GM23338 (cell line): ENCODE measurements at regions not wholly inside any gene's neighbourhood (a gene's known extent, or its start where the extent isn't known, plus 50 kb on each side); places are given as distances from the start of the nearest gene placed in this dataset. TPM values are rescaled to one million over a fixed set of nuclear protein-coding genes. Genes with fewer than 3 reads are reported as not detected.

ENCODE experiments used
- EZH2 ChIP-seq: fragments of 200-600 bp; sonication (generic); IDR thresholded peaks from one replicate; pipeline ENCODE4 v1.8.0; 2017; ENCODE audit warnings: antibody characterized with exemption, mild to moderate bottlenecking, low read depth; ENCODE audit not compliant: unreplicated experiment
- JUNB ChIP-seq: IDR thresholded peaks from one replicate; pipeline ENCODE4 v1.6.1; 2016; ENCODE audit warnings: antibody characterized with exemption; ENCODE audit not compliant: unreplicated experiment
- NANOG ChIP-seq: IDR thresholded peaks from 2 replicates; pipeline ENCODE4 v1.6.1; 2016; ENCODE audit warnings: antibody characterized with exemption, borderline replicate concordance
- POLR2AphosphoS5 ChIP-seq: IDR thresholded peaks from 2 replicates; pipeline ENCODE4 v1.6.1; 2016; ENCODE audit warnings: antibody characterized with exemption, low read depth
- STAT1 ChIP-seq: IDR thresholded peaks from one replicate; pipeline ENCODE4 v1.6.1; 2016; ENCODE audit warnings: antibody characterized with exemption; ENCODE audit not compliant: unreplicated experiment
- ZNF114 ChIP-seq: fragments of 250-450 bp; sonication (Bioruptor Pico); IDR thresholded peaks from 2 replicates; pipeline ENCODE4 v1.5.0; 2020; ENCODE audit warnings: mild to moderate bottlenecking, moderate library complexity
- microRNA counts: library from miRNA; unstranded; fragments of <30 nt; microRNA quantifications from one replicate; lab custom pipeline; 2017
- microRNA-seq: library from miRNA; unstranded; fragments of <30 nt; microRNA quantifications from one replicate; pipeline ENCODE4, GENCODE V29; 2017
- small RNA-seq: library from RNA; depleted of rRNA; stranded (forward); fragments of <200 nt; gene quantifications from one replicate; pipeline ENCODE3, GENCODE V24; 2014; ENCODE audit warnings: low replicate concordance
- TF ChIP-seq, protein P1 (sequence below): fragments of 250-450 bp; sonication (Bioruptor Pico); IDR thresholded peaks from 2 replicates; pipeline ENCODE4 v1.5.0; 2020; ENCODE audit warnings: mild to moderate bottlenecking, moderate library complexity
- TF ChIP-seq, protein P2 (sequence below), 2 experiments: fragments of 200-600 bp in 1 of 2; sonication (generic) in 1 of 2; conservative IDR thresholded peaks; 2 replicates each; pipeline versions ENCODE4 v1.5.1 to v1.6.1; 2016 to 2017; ENCODE audit warnings: antibody characterized with exemption in 2 of 2, low read depth in 2 of 2, mild to moderate bottlenecking in 2 of 2, moderate library complexity in 1 of 2

DNA sequence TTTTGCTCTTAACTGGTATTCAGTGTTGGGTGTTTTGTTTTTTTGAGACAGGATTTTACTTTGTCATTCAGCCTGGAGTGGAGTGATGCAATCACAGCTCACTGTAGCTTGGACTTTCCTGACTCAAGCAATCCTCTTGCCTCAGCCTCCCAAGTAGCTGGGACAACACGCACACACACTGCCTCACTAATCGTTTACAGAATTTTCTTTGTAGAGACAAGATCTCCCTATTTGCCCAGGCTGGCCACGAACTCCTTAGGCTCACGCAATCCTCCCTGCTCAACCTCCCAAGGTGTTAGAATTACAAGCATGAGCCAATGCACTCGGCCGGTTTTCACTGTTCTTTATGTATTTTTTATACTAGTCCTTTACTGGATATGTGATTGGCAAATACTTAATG lies 51.0 kb upstream of the IGLL5 start (continued):
- TF ChIP-seq, protein P1, sequence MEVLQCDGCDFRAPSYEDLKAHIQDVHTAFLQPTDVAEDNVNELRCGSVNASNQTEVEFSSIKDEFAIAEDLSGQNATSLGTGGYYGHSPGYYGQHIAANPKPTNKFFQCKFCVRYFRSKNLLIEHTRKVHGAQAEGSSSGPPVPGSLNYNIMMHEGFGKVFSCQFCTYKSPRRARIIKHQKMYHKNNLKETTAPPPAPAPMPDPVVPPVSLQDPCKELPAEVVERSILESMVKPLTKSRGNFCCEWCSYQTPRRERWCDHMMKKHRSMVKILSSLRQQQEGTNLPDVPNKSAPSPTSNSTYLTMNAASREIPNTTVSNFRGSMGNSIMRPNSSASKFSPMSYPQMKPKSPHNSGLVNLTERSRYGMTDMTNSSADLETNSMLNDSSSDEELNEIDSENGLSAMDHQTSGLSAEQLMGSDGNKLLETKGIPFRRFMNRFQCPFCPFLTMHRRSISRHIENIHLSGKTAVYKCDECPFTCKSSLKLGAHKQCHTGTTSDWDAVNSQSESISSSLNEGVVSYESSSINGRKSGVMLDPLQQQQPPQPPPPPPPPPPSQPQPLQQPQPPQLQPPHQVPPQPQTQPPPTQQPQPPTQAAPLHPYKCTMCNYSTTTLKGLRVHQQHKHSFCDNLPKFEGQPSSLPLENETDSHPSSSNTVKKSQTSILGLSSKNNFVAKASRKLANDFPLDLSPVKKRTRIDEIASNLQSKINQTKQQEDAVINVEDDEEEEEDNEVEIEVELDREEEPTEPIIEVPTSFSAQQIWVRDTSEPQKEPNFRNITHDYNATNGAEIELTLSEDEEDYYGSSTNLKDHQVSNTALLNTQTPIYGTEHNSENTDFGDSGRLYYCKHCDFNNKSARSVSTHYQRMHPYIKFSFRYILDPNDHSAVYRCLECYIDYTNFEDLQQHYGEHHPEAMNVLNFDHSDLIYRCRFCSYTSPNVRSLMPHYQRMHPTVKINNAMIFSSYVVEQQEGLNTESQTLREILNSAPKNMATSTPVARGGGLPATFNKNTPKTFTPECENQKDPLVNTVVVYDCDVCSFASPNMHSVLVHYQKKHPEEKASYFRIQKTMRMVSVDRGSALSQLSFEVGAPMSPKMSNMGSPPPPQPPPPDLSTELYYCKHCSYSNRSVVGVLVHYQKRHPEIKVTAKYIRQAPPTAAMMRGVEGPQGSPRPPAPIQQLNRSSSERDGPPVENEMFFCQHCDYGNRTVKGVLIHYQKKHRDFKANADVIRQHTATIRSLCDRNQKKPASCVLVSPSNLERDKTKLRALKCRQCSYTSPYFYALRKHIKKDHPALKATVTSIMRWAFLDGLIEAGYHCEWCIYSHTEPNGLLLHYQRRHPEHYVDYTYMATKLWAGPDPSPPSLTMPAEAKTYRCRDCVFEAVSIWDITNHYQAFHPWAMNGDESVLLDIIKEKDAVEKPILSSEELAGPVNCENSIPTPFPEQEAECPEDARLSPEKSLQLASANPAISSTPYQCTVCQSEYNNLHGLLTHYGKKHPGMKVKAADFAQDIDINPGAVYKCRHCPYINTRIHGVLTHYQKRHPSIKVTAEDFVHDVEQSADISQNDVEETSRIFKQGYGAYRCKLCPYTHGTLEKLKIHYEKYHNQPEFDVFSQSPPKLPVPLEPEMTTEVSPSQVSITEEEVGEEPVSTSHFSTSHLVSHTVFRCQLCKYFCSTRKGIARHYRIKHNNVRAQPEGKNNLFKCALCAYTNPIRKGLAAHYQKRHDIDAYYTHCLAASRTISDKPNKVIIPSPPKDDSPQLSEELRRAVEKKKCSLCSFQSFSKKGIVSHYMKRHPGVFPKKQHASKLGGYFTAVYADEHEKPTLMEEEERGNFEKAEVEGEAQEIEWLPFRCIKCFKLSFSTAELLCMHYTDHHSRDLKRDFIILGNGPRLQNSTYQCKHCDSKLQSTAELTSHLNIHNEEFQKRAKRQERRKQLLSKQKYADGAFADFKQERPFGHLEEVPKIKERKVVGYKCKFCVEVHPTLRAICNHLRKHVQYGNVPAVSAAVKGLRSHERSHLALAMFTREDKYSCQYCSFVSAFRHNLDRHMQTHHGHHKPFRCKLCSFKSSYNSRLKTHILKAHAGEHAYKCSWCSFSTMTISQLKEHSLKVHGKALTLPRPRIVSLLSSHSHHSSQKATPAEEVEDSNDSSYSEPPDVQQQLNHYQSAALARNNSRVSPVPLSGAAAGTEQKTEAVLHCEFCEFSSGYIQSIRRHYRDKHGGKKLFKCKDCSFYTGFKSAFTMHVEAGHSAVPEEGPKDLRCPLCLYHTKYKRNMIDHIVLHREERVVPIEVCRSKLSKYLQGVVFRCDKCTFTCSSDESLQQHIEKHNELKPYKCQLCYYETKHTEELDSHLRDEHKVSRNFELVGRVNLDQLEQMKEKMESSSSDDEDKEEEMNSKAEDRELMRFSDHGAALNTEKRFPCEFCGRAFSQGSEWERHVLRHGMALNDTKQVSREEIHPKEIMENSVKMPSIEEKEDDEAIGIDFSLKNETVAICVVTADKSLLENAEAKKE: no peak
- no peak for TF ChIP-seq ZNF114 (CRISPR knock-in tag)
- TF ChIP-seq, protein P2, sequence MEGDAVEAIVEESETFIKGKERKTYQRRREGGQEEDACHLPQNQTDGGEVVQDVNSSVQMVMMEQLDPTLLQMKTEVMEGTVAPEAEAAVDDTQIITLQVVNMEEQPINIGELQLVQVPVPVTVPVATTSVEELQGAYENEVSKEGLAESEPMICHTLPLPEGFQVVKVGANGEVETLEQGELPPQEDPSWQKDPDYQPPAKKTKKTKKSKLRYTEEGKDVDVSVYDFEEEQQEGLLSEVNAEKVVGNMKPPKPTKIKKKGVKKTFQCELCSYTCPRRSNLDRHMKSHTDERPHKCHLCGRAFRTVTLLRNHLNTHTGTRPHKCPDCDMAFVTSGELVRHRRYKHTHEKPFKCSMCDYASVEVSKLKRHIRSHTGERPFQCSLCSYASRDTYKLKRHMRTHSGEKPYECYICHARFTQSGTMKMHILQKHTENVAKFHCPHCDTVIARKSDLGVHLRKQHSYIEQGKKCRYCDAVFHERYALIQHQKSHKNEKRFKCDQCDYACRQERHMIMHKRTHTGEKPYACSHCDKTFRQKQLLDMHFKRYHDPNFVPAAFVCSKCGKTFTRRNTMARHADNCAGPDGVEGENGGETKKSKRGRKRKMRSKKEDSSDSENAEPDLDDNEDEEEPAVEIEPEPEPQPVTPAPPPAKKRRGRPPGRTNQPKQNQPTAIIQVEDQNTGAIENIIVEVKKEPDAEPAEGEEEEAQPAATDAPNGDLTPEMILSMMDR (conservative IDR thresholded peaks at IDR 0.05; ENCODE audit: low read depth in 2 of 2): no peak
- no peak for TF ChIP-seq STAT1
- no peak for TF ChIP-seq NANOG
- TF ChIP-seq JUNB: no peak
- no peak for TF ChIP-seq EZH2
- TF ChIP-seq POLR2AphosphoS5: no peak

MicroRNAs encoded in the stretch of these regions (microRNA counts, 767-probe panel; counts per million panel counts)
- not detected for microRNA hsa-miR-650 (lab: Ali Mortazavi, UCI)

Small RNA genes lying in the stretch of these regions (microRNA-seq; reads per million reads assigned to microRNA genes)
- not detected for gene MIR650

Small RNA genes lying in the stretch of these regions (small RNA-seq; reads per million reads assigned to genes)
- gene AC244157.1: not detected
- gene AC245028.1: not detected
- gene AC245028.2: not detected
- gene AC245028.3: not detected
- not detected for gene IGLV3-13
- gene IGLV3-15: not detected
- not detected for gene IGLV3-17
- not detected for gene IGLVI-20
- not detected for gene IGLVVI-22-1
